ENCODE measurements at regions not wholly inside any gene's neighbourhood (a gene's known extent, or its start where the extent isn't known, plus 50 kb on each side); places are given as distances from the start of the nearest gene placed in this dataset.
"Not testable (repeated sequence)": the region's sequence is repeated elsewhere in the genome, so short reads cannot be mapped to it uniquely, and the experiment has no call there.

- in situ Hi-C loops (cut with HindIII; ENCODE audit: low sequenced_read_pairs), result no loop called here
Measured at GRCh38 chr7:48813472-48813871, 110.9 kb upstream of the CDC14C start.

- in situ Hi-C loops (cut with HindIII; ENCODE audit: low sequenced_read_pairs), result no loop called here
Measured at GRCh38 chr7:48822138-48822537, 102.2 kb upstream of the CDC14C start.

GRCh38 chr7:48832303-48832845 is 92.0 kb upstream of the CDC14C start:
- in situ Hi-C loops (cut with HindIII; ENCODE audit: low sequenced_read_pairs), result no loop called here

GRCh38 chr7:48837266-48837665 is 87.1 kb upstream of the CDC14C start:
- in situ Hi-C loops (cut with HindIII; ENCODE audit: low sequenced_read_pairs), result no loop called here

GRCh38 chr7:48839108-48839507 is 85.2 kb upstream of the CDC14C start:
- in situ Hi-C loops (cut with HindIII; ENCODE audit: low sequenced_read_pairs), result no loop called here

- in situ Hi-C loops (cut with HindIII; ENCODE audit: low sequenced_read_pairs), result no loop called here
Measured at GRCh38 chr7:48841739-48842138, 82.6 kb upstream of the CDC14C start.

DNA sequence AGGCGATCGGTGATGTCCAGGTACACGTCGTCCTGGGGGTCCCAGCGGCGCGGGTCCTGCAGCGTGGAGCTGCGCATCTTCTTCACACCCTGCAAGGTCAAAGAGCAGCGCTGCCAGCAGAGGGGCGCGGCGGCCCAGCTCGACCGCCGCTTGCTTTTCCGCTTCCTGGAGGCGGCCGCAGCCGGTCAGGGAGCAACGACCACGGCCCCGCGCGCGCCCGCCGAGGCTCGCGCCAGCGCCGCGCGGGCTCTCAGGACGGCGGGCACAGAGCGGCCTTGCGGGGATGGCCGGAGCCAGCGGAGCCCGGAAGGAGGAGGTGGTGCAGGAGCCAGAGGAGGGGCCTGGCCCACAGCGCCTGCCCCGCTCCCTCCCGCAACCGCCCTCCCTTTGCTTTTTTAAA is 76.4 kb upstream of the CDC14C start:
- in situ Hi-C loops (cut with HindIII; ENCODE audit: low sequenced_read_pairs), result no loop called here

DNA sequence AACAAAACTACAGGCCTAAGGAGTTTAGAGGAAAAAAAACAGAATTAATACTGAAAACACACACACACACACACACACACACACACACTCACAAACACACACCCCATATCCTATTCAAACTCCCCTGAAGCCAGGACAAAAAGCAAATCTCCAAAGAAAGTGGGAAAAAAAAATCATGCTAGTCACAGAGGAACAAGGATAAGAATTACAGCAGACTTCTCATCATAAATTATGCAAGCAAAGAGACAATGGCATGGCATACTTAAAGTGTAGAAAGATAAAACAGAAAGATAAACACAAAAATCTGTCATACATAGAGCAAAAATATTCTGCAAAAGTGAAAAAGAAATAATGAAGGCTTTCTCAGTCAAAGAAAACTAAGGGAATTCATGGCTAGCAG is 63.9 kb upstream of the CDC14C start:
- in situ Hi-C loops (cut with HindIII; ENCODE audit: low sequenced_read_pairs), result not testable (repeated sequence)

DNA sequence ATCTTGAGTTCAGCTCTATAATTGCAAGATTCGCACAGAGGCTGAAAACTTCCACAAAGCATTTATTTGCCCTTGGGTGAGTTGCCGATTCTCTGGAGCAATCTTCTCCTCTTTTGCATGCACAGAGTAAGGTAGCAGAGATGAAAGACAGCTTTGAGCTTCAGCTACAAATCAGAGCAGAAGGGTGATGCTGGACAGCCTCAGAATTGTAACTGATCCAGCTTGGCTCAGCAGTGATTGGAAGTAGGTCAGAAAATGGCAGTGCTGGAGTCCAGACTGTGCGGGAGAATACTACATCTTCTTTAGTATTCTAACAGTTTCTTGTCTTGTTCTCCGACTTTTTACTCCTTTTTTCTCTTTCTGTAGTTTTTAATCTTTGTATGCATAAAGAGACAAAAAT is 55.4 kb upstream of the CDC14C start:
- in situ Hi-C loops (cut with HindIII; ENCODE audit: low sequenced_read_pairs), result no loop called here

DNA sequence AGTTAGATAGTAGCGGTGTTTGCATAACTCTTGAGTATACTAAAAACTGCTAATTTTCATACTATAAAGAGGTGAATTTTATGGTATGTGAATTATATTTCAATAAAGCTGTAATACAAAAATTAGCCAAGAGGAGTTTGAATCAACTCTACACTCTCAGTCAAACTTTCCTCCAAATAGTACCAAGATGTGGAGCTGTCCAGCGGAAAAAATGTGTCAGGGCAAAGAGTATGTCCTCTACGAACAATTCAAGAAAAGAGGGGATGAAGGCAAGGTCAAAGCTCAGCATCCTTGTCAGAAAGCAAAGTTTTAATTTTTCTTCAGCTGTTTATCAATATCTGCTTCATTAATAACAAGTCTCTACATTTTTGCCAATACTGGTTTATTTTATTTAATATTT is 51.8 kb upstream of the CDC14C start:
- in situ Hi-C loops (cut with HindIII; ENCODE audit: low sequenced_read_pairs), result no loop called here

Data from endothelial cell of hepatic sinusoid (primary cell).